ENCODE measurements at regions not wholly inside any gene's neighbourhood (a gene's known extent, or its start where the extent isn't known, plus 50 kb on each side); places are given as distances from the start of the nearest gene placed in this dataset.

GRCh38 chr4:35541888-35542213 is 702.5 kb downstream of the ARAP2 start:
- no peaks in the 10 kb centered on the region for H3K9me3 ChIP-seq (ENCODE audit: insufficient read depth in 2 of 2, low read depth in 1 of 2, low read length in 1 of 2)
- H2AFZ ChIP-seq (ENCODE audit: low read length) = peak overlapping the region; percentile 89
- no peaks in the 10 kb centered on the region for H3K23me2 ChIP-seq (ENCODE audit: low read depth, low read length)
- H4K8ac ChIP-seq (ENCODE audit: extremely low read depth, insufficient read depth, low read length) = no peak overlapping the region
- no peak overlapping the region for H2AK5ac ChIP-seq (ENCODE audit: low read depth, low read length)
- no peak overlapping the region for H3K9ac ChIP-seq (replicated peaks in 1 of 4; ENCODE audit: extremely low read depth in 1 of 4, low read depth in 3 of 4, low read length in 3 of 4)
- 72% methylated on average over 5 of the region's 5 CpGs; no CpG with 5 or more reads in 1 of the 2 experiments for WGBS, 2 experiments (ENCODE audit: extremely low coverage in 1 of 2, insufficient coverage in 1 of 2, insufficient read length in 1 of 2, insufficient replicate concordance in 2 of 2, low coverage in 1 of 2, low lambda C conversion rate in 2 of 2, missing lambda C conversion rate in 1 of 2)
- no peak overlapping the region for H4K91ac ChIP-seq (replicated peaks; ENCODE audit: insufficient read length, low read length)
- H2BK15ac ChIP-seq (ENCODE audit: low read length) = no peak overlapping the region
- no peak overlapping the region for H2BK120ac ChIP-seq (replicated peaks; ENCODE audit: low read depth, low read length)
- no peak overlapping the region for H3K56ac ChIP-seq (replicated peaks; ENCODE audit: insufficient read length, low read depth, low read length)
- H3K27me3 ChIP-seq (replicated peaks in 1 of 4; ENCODE audit: control insufficient read depth in 3 of 4, extremely low read depth in 1 of 4, insufficient read depth in 3 of 4, low read length in 3 of 4) = no peaks in the 10 kb centered on the region
- H2BK5ac ChIP-seq (ENCODE audit: low read depth, low read length) = no peak overlapping the region
- no peak overlapping the region for H3K4ac ChIP-seq (replicated peaks; ENCODE audit: insufficient read length, low read depth, low read length)
- no peaks in the 10 kb centered on the region for H3K4me1 ChIP-seq (replicated peaks in 1 of 4; ENCODE audit: control insufficient read depth in 3 of 4, insufficient read depth in 4 of 4, low read length in 3 of 4)
- no peaks in the 10 kb centered on the region for H3K79me2 ChIP-seq (ENCODE audit: control insufficient read depth in 1 of 2, insufficient read depth in 2 of 2, low read length in 2 of 2)
- DNase-seq (ENCODE audit: low read depth in 1 of 2, low spot score in 2 of 2) (peak in 1 of 2 experiments; percentile 47), FAIRE-seq (no peak)
- H3K4me2 ChIP-seq (ENCODE audit: insufficient read depth in 1 of 2, low read depth in 2 of 2, low read length in 2 of 2) = no peak overlapping the region
- H3K36me3 ChIP-seq (ENCODE audit: control insufficient read depth in 2 of 4, insufficient read depth in 4 of 4, low read length in 3 of 4) = no peaks in the 10 kb centered on the region
- H3K18ac ChIP-seq (ENCODE audit: extremely low read depth, low read length) = no peak overlapping the region
- H3K27ac ChIP-seq (ENCODE audit: low read depth, low read length) = no peak overlapping the region
- H3K4me3 ChIP-seq (ENCODE audit: extremely low read depth in 1 of 4, insufficient read depth in 2 of 4, low read depth in 3 of 4, low read length in 4 of 4) = no peak overlapping the region
- ChIA-PET POLR2A (ENCODE audit: partially characterized antibody) (no interaction called here), CTCF (ENCODE audit: partially characterized antibody) (interaction anchor here (1.1 to 1.6 kb wide), 2 partner anchors 11 to 25 kb away, joined by 3 to 4 read pairs; no protein-coding TSS in a partner anchor)
- no peaks in the 10 kb centered on the region for H4K20me1 ChIP-seq (replicated peaks in 1 of 2; ENCODE audit: control insufficient read depth in 1 of 2, insufficient read depth in 2 of 2, low read length in 2 of 2)
- no peak overlapping the region for H3K14ac ChIP-seq (ENCODE audit: insufficient read length)
- no peak overlapping the region for H2BK12ac ChIP-seq (ENCODE audit: low read depth, low read length)
- H3K23ac ChIP-seq (ENCODE audit: insufficient read length) = no peak overlapping the region
- no peaks in the 10 kb centered on the region for H3K79me1 ChIP-seq (ENCODE audit: low read depth, low read length)
- H2BK20ac ChIP-seq (ENCODE audit: low read length) = no peak overlapping the region
- no peak overlapping the region for H4K5ac ChIP-seq (ENCODE audit: insufficient read length, low read depth, low read length)
- TF ChIP-seq MAX (IDR thresholded peaks at IDR 0.05) = no peak
- TF ChIP-seq RAD21 (IDR thresholded peaks at IDR 0.05 in 1 of 2, conservative IDR thresholded peaks at IDR 0.05 in 1 of 2; ENCODE audit: low read depth in 2 of 2, low read length in 2 of 2) = peak; percentile 40 to 45; a peak in 3 of 4 replicates
